K562 (cell line): ENCODE measurements at regions not wholly inside any gene's neighbourhood (a gene's known extent, or its start where the extent isn't known, plus 50 kb on each side); places are given as distances from the start of the nearest gene placed in this dataset.

Source experiments
- ATAC-seq: fragments of 200-7000 bp; cut with Tn5 transposase; 3 replicates; pipeline ENCODE4 v1.9.1; 2020; ENCODE audit warnings: moderate library complexity
- BruUV-seq: library from RNA; stranded (reverse); fragments of 400-500 nt; replicated peaks from 2 replicates; lab custom pipeline; 2021; lab: Mats Ljungman, UMichigan
- CTCF ChIA-PET: fragments of 300-600 bp; formaldehyde crosslinking; extraction: SDS; loops from one replicate; lab custom pipeline; 2021; ENCODE audit warnings: low intra/inter-chr PET ratio; lab: Yijun Ruan, JAX
- POLR2A ChIA-PET: fragments of 300-600, 350-650 bp; sonication (Branson Sonifier 250); formaldehyde crosslinking; extraction: SDS; loops from one replicate; lab custom pipeline; 2021; ENCODE audit warnings: antibody characterized with exemption, inconsistent platforms; lab: Yijun Ruan, JAX
- DNase-seq, 4 experiments: peaks; one replicate each; pipeline versions ENCODE4 v3.0.0 to v3.0.0-alpha.2; 2011 to 2018; ENCODE audit warnings: low spot score in 3 of 4, mixed read lengths in 3 of 4; ENCODE audit errors: extremely low read depth in 1 of 4
- FAIRE-seq: peaks from 2 replicates; lab custom pipeline; 2011; peaks lifted over from hg19 to GRCh38; lab: Jason Lieb, UNC
- H2AFZ ChIP-seq: 2 replicates; pipeline ENCODE4 v1.6.0; 2011; ENCODE audit warnings: low read depth, low read length, control low read depth, inconsistent platforms
- H3K27ac ChIP-seq: fragments of 200-600 bp; 3 replicates; pipeline ENCODE4 v1.8.0; 2011; ENCODE audit warnings: low read depth, mild to moderate bottlenecking, control low read depth, inconsistent platforms, low read length, moderate library complexity, mixed read lengths; ENCODE audit errors: extremely low read depth
- H3K27me3 ChIP-seq, 2 experiments: fragments of 300-600 bp in 1 of 2; 2 replicates in 1 of 2; 3 replicates in 1 of 2; pipeline versions ENCODE4 v1.6.0 to v1.8.0; 2011; ENCODE audit warnings: inconsistent platforms in 2 of 2, low read length in 2 of 2, mild to moderate bottlenecking in 1 of 2, mixed read lengths in 1 of 2, moderate library complexity in 1 of 2; ENCODE audit not compliant: control insufficient read depth in 2 of 2, insufficient read depth in 2 of 2
- H3K36me3 ChIP-seq: fragments of 300-600 bp; 3 replicates; pipeline ENCODE4 v1.8.0; 2011; ENCODE audit warnings: mild to moderate bottlenecking, low read length, inconsistent platforms; ENCODE audit not compliant: control insufficient read depth, insufficient read depth
- H3K4me1 ChIP-seq, 2 experiments: fragments of 200-600 bp in 1 of 2; replicated peaks in 1 of 2; 2 replicates in 1 of 2; 3 replicates in 1 of 2; pipeline versions ENCODE4 v1.5.1 to v1.8.0; 2011; ENCODE audit warnings: inconsistent platforms in 2 of 2, low read length in 2 of 2, mild to moderate bottlenecking in 1 of 2, mixed read lengths in 1 of 2, moderate library complexity in 1 of 2; ENCODE audit not compliant: control insufficient read depth in 2 of 2, insufficient read depth in 2 of 2
- H3K4me2 ChIP-seq: 2 replicates; pipeline ENCODE4 v1.6.1; 2011; ENCODE audit warnings: low read length, control low read depth, inconsistent platforms, mixed read lengths; ENCODE audit not compliant: insufficient read depth
- H3K4me3 ChIP-seq: fragments of 200-600 bp; sonication (generic), shearing (Covaris generic); 2 replicates; pipeline ENCODE4 v1.5.1; 2016; ENCODE audit warnings: control low read depth, inconsistent platforms
- H3K79me2 ChIP-seq: fragments of 200-600 bp; 3 replicates; pipeline ENCODE4 v1.8.0; 2011; ENCODE audit warnings: low read length, inconsistent platforms; ENCODE audit not compliant: control insufficient read depth, insufficient read depth
- H3K9ac ChIP-seq, 2 experiments: 2 replicates each; pipeline versions ENCODE4 v1.6.0 to v1.6.1; 2011; ENCODE audit warnings: low read depth in 2 of 2, low read length in 2 of 2, control low read depth in 1 of 2, inconsistent platforms in 1 of 2, mild to moderate bottlenecking in 1 of 2, mixed read lengths in 1 of 2; ENCODE audit not compliant: insufficient read depth in 1 of 2
- H3K9me1 ChIP-seq: one replicate; pipeline ENCODE4 v1.6.0; 2011; ENCODE audit warnings: inconsistent platforms, mild to moderate bottlenecking, low read length, moderate library complexity; ENCODE audit not compliant: control insufficient read depth, insufficient read depth
- H3K9me3 ChIP-seq: replicated peaks from 2 replicates; pipeline ENCODE4 v1.5.1; 2011; ENCODE audit warnings: low read depth, low read length, inconsistent platforms; ENCODE audit not compliant: control insufficient read depth, insufficient read depth
- H4K20me1 ChIP-seq: replicated peaks from 2 replicates; pipeline ENCODE4 v1.6.1; 2011; ENCODE audit warnings: low read length, inconsistent platforms, mixed read lengths; ENCODE audit not compliant: control insufficient read depth, insufficient read depth
- HNRNPK ChIP-seq: fragments of 200-400 bp; formaldehyde crosslinking; IDR thresholded peaks from one replicate; pipeline ENCODE4 v1.6.1; 2018; ENCODE audit warnings: mild to moderate bottlenecking, low read depth, low read length; ENCODE audit not compliant: poor library complexity, severe bottlenecking
- PCBP1 ChIP-seq: fragments of 200-400 bp; formaldehyde crosslinking; IDR thresholded peaks from 2 replicates; pipeline ENCODE4 v1.6.1; 2018; ENCODE audit warnings: mild to moderate bottlenecking, low read depth, low read length; ENCODE audit not compliant: poor library complexity, severe bottlenecking
- PML ChIP-seq: IDR thresholded peaks from 2 replicates; pipeline ENCODE4 v1.6.1; 2012; ENCODE audit warnings: low read length, inconsistent platforms
- PPARD ChIP-seq: fragments of 250-450 bp; sonication (Bioruptor Pico); IDR thresholded peaks from 2 replicates; pipeline ENCODE4 v1.8.0; 2022; ENCODE audit warnings: inconsistent platforms, mild to moderate bottlenecking, moderate library complexity
- RBFOX2 ChIP-seq: fragments of 200-400 bp; formaldehyde crosslinking; IDR thresholded peaks from 2 replicates; pipeline ENCODE4 v1.6.1; 2017; ENCODE audit warnings: low read depth, mild to moderate bottlenecking, low read length, moderate library complexity
- RBM17 ChIP-seq: fragments of 200-400 bp; formaldehyde crosslinking; IDR thresholded peaks from 2 replicates; pipeline ENCODE4 v1.6.1; 2017; ENCODE audit warnings: low read depth, mild to moderate bottlenecking, low read length, borderline replicate concordance
- RUNX1 ChIP-seq: sonication (generic); IDR thresholded peaks from 2 replicates; pipeline ENCODE4 v1.6.1; 2016; ENCODE audit warnings: antibody characterized with exemption, low read depth
- XRCC5 ChIP-seq: fragments of 200-400 bp; formaldehyde crosslinking; IDR thresholded peaks from 2 replicates; pipeline ENCODE4 v1.6.1; 2017; ENCODE audit warnings: low read depth, mild to moderate bottlenecking, low read length
- ZFP36 ChIP-seq: fragments of 150-350 bp; IDR thresholded peaks from 2 replicates; pipeline ENCODE4 v1.6.1; 2018; ENCODE audit warnings: low read length, low read depth; ENCODE audit not compliant: partially characterized antibody
- ZNF644 ChIP-seq: fragments of 200-800 bp; sonication (Bioruptor generic); IDR thresholded peaks from 2 replicates; pipeline ENCODE4 v1.6.1; 2016; ENCODE audit warnings: low read depth, missing genetic modification characterization, missing compliant biosample characterization
- WGBS: fragments of 100-300 bp; shearing (Covaris generic); methylation state at CpG from one replicate; pipeline ENCODE4 v1.1.6; 2016; ENCODE audit warnings: low coverage, mixed read lengths; ENCODE audit not compliant: insufficient coverage; ENCODE audit errors: missing lambda C conversion rate; 5-methylcytosine and 5-hydroxymethylcytosine counted together
- in situ Hi-C: fragments of 300-500 bp; cut with MboI; formaldehyde crosslinking; loops from 4 replicates; pipeline ENCODE4 v1.15.0; 2018; ENCODE audit warnings: inconsistent platforms, mixed read lengths
- intact Hi-C: fragments of 100-400 bp; cut with micrococcal nuclease; formaldehyde crosslinking; loops from 2 replicates; pipeline ENCODE4 v1.14.2; 2022

GRCh38 chr3:59265566-59265965, 215.7 kb upstream of the CFAP20DC start:
- TF ChIP-seq RUNX1: no peak
- TF ChIP-seq PPARD (CRISPR knock-in tag): no peak
- no peak for TF ChIP-seq RBM17
- no peak for TF ChIP-seq PML
- no peak for TF ChIP-seq PCBP1
- TF ChIP-seq ZNF644: no peak
- TF ChIP-seq XRCC5: no peak
- TF ChIP-seq HNRNPK: no peak
- Histone ChIP-seq H3K9ac (no peak overlapping the region), H3K4me1 (no peaks in the 10 kb centered on the region), H2AFZ (no peak overlapping the region), H3K4me3 (no peak overlapping the region), H3K9me1 (no peaks in the 10 kb centered on the region), H4K20me1 (no peaks in the 10 kb centered on the region), H3K9me3 (no peaks in the 10 kb centered on the region), H3K27me3 (no peaks in the 10 kb centered on the region), H3K36me3 (no peaks in the 10 kb centered on the region), H3K27ac (no peak overlapping the region), H3K79me2 (no peaks in the 10 kb centered on the region), H3K4me2 (no peak overlapping the region)
- intact Hi-C loops (no loop called here), in situ Hi-C loops (no loop called here)
- WGBS: 0% methylated on average over 3 of the region's 3 CpGs
- no peak for ATAC-seq
- DNase-seq: no peak
- no TSS peak for BruUV-seq
- no peak for FAIRE-seq
- ChIA-PET POLR2A (no interaction called here), CTCF (no interaction called here)

- H2AFZ ChIP-seq: no peak overlapping the region
- FAIRE-seq (no peak), DNase-seq (no peak), ATAC-seq (no peak)
- 0% methylated on average over 2 of the region's 2 CpGs for WGBS
- CTCF ChIA-PET: no interaction called here
- BruUV-seq: no TSS peak
- intact Hi-C loops: no loop called here
- peak; percentile 7 for TF ChIP-seq ZFP36
- no peak for TF ChIP-seq RBFOX2
- H3K4me1 ChIP-seq: no peaks in the 10 kb centered on the region
- no peak overlapping the region for H3K4me3 ChIP-seq
- in situ Hi-C loops: no loop called here
- H3K9me1 ChIP-seq: no peaks in the 10 kb centered on the region
- H3K36me3 ChIP-seq: no peaks in the 10 kb centered on the region
- no peaks in the 10 kb centered on the region for H3K79me2 ChIP-seq
- H3K27ac ChIP-seq: no peak overlapping the region
- H3K27me3 ChIP-seq: no peaks in the 10 kb centered on the region
- POLR2A ChIA-PET: interaction anchor here (0.7 kb wide), 1 partner anchor 206 kb away, joined by 3 read pairs; no protein-coding TSS in a partner anchor
- no peaks in the 10 kb centered on the region for H4K20me1 ChIP-seq
- H3K4me2 ChIP-seq: no peak overlapping the region
- H3K9me3 ChIP-seq: no peaks in the 10 kb centered on the region
- H3K9ac ChIP-seq: no peak overlapping the region
These were observed 214.5 kb upstream of the CFAP20DC start for GRCh38 chr3:59264366-59264765.
